D341Med (cell line): ENCODE measurements at regions not wholly inside any gene's neighbourhood (a gene's known extent, or its start where the extent isn't known, plus 50 kb on each side); places are given as distances from the start of the nearest gene placed in this dataset.
"Not testable (repeated sequence)": the region's sequence is repeated elsewhere in the genome, so short reads cannot be mapped to it uniquely, and the experiment has no call there.

Experiments used
- DNase-seq: peaks from one replicate; pipeline ENCODE4 v3.0.0; 2012; ENCODE audit warnings: low spot score

DNA sequence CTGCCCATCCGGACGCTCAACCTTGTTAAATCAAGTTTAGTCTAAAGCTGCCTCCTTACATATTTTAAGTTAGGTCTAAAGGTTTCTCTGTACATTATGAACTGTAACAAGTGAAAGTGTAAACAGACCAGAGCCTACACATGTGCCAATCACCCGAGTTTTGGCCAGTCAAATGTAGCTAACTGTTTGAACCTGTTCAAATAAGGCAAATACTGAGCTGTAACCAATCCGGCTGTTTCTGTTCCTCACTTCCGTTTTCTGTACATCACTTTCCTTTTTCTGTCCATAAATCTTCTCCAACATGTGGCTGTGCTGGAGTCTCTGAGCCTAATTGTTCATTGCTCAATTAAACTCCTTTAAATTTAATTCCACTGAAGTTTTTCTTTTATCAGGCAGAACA lies 113.3 kb upstream of the SHISA3 start:
- DNase-seq, result no peak

DNA sequence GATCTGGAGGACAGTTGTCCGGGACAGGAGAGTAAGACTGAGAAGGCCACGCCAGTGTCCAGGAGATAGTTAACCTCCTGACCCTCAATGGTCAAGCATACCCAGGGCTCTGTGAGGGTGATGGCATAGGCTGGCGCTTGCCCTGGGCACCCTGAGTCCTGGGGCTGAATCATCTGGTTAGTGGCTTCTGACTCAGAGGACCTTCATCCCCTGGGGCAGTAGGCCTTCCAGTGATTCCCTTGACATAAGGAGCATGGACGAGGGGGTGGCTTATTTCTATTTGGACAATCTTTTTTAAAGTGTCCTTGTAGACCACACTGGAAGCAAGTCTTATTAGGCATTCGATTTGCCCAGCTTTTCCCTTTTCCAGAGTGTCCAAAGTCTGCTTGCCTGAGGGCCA lies 108.4 kb upstream of the SHISA3 start:
- not testable (repeated sequence) for DNase-seq

DNA sequence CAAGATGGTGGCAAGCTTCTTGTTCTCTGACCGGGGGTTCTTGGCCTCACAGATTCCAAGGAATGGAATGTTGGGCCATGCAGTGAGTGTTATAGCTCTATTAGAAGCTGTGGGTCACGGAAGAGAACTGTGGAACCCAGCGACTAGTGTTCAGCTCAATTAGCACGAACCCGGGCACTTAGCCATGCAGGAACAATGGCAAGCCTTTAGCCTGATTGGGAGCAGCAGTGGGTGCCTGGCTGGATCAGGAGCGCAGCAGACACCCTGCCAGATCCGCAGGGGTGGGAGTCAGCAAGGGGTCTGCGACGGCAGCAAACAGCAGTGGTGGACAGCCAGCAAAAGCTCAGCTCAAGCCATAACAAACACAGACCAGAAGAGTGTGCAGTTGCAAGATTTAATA lies 105.1 kb upstream of the SHISA3 start:
- not testable (repeated sequence) for DNase-seq

GRCh38 chr4:42293967-42294813 lies 103.1 kb upstream of the SHISA3 start:
- DNase-seq, result no peak

DNA sequence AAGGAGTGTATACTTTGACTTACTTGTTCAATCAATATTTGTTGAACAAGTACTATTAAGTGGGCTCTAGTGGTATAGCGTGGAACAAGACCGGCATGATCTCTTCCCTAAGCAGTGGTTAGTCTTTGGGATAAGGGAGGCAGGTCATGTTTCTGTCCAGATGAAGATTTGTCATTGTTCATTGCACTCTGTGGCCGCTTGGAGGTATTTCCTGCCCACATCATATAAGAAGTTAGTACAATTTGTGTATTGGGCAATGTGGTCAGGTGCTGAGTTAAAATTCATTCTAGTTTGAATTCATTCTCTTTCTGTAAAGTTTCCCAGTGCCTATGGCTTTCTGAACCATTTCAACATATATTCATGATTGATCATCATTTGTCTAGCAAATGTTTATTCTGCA lies 101.1 kb upstream of the SHISA3 start:
- no peak for DNase-seq

- peak; percentile 60 for DNase-seq
Observed at GRCh38 chr4:42302348-42302747, 94.9 kb upstream of the SHISA3 start.

- no peak for DNase-seq
Observed at GRCh38 chr4:42306221-42307109, 90.8 kb upstream of the SHISA3 start.

- no peak for DNase-seq
Observed at GRCh38 chr4:42308247-42308646, 89.0 kb upstream of the SHISA3 start.

GRCh38 chr4:42309361-42310260 lies 87.7 kb upstream of the SHISA3 start:
- no peak for DNase-seq

DNA sequence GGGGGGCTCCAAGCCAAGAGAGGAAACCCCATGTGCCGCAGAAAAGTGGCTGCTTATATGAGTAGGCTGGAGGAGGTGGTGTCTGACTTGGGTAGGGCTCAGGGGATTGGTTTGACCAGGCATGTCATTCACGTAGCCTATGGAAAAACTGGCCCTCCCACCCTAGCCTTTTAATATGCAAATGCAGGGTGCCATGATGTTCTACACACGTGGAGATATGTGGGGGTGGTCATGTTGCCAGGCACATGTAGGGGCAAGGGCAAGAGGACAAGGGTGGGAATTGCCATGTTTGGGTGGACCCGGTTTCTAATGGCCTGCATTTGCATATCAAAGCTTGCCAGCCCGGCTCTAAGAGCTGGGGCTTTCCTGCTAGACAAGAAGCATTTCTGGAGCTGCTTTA lies 86.9 kb upstream of the SHISA3 start:
- DNase-seq, result no peak

GRCh38 chr4:42310806-42311205 lies 86.5 kb upstream of the SHISA3 start:
- DNase-seq, result no peak

GRCh38 chr4:42311591-42311990 lies 85.7 kb upstream of the SHISA3 start:
- DNase-seq, result no peak

- not testable (repeated sequence) for DNase-seq
Observed at GRCh38 chr4:42313420-42313819, 83.9 kb upstream of the SHISA3 start.

- DNase-seq, result no peak
Observed at GRCh38 chr4:42313872-42314271, 83.4 kb upstream of the SHISA3 start.

DNA sequence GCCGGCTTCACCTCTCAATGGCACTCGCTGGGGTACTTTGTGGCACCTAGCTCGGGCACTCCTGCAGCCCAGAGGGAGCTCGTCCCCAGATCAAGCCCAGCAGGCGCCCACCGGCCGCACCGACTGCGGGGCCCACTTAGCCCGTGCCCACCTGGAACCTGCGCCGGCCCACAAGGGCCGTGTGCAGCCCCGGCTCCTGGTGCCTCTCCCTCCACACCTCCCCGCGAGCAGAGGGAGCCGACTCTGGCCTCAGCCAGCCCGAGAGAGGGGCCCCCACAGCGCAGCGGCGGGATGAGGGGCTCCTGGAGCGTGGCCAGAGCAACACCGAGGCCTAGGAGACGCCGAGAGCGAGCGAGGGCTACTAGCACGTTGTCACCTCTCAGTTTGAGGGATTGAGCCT lies 82.1 kb upstream of the SHISA3 start:
- DNase-seq, result no peak

GRCh38 chr4:42320822-42321388 lies 76.4 kb upstream of the SHISA3 start:
- DNase-seq, result no peak

DNA sequence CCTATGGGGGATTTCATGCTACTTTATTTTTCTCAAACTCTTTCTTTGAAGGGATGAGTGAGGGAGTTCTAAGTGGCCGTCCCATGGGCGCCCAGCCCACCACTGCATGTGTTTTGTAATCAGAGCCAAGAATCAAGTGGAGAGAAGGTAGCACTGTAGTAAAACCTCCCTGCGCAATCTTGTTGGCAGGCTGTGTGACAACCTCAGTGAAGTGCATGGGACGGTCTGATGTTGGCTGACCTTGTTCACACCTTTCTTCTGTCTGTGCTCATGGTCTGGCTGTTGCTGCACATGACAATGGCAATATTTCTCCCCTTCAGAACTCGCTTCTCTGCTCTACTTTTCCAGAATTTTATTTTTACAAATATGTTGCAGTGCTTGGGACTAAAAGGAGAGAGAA lies 71.2 kb upstream of the SHISA3 start:
- no peak for DNase-seq

- DNase-seq, result no peak
Observed at GRCh38 chr4:42326524-42326923, 70.8 kb upstream of the SHISA3 start.

DNA sequence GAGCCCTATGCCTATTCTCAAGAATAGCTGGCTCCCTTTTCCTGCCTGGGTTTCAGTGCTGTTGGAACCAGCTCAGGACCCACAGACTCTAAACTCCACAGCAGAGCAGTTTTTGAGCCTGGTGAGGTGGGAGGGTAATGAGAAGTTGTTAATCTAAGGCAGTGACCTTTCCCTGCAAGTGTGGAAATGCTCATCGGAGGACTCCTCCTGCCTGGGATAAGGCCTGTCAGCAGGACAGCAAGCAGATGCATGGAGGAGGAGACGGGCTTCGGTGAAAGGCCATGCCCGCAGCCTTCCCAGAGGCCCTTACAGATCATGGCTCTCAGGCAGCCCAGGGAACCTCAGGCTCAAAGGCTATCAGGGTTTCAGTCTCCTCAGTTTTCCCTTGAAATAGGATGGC lies 70.0 kb upstream of the SHISA3 start:
- no peak for DNase-seq

- DNase-seq, result no peak
Observed at GRCh38 chr4:42328978-42329377, 68.3 kb upstream of the SHISA3 start.

DNA sequence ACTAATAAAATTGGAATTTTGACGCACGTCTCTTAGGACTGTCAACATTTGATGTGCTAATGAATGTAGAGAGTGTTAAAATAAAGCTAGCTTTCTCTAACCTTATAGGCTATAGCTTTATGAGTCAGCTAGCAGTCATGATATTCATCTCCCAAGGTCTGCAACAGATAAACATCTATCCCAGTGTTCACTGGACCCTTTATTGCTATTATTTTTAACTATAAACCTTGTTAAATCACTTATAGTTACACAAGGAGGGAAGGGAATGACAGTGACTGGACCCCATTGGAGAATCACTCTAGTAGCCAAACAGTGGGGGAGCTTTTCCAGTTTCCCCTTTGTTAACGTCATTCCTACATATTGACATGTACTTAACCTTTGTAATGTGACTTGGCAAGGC lies 67.9 kb upstream of the SHISA3 start:
- no peak for DNase-seq
